Body of pancreas (tissue), 4 donors: ENCODE measurements at regions not wholly inside any gene's neighbourhood (a gene's known extent, or its start where the extent isn't known, plus 50 kb on each side); places are given as distances from the start of the nearest gene placed in this dataset.

Source experiments
- CTCF ChIP-seq, 7 experiments: fragments of 450-650 bp in 4 of 7; fragments of 200-600 bp in 3 of 7; sonication (generic) in 3 of 7; IDR thresholded peaks; one replicate each; pipeline ENCODE4 v1.5.1; 2016 to 2019; ENCODE audit warnings: antibody characterized with exemption in 7 of 7
- POLR2A ChIP-seq, 3 donors: fragments of 450-650 bp; IDR thresholded peaks; one replicate each; pipeline ENCODE4 v1.6.1; 2016; ENCODE audit warnings: antibody characterized with exemption in 3 of 3, mild to moderate bottlenecking in 2 of 3

GRCh38 chrX:124501586-124501985 lies 155.2 kb downstream of the SH2D1A start:
- TF ChIP-seq POLR2A (IDR thresholded peaks at IDR 0.05), result no peak
- TF ChIP-seq CTCF (IDR thresholded peaks at IDR 0.05), result no peak
